Mesenchymal stem cell (in vitro differentiated cells and primary cell): ENCODE measurements at regions not wholly inside any gene's neighbourhood (a gene's known extent, or its start where the extent isn't known, plus 50 kb on each side); places are given as distances from the start of the nearest gene placed in this dataset.

Source experiments
- DNase-seq: peaks from one replicate; pipeline ENCODE4 v3.0.0-alpha.2; 2013
- H2AFZ ChIP-seq: one replicate; pipeline ENCODE4 v1.6.1; 2013; ENCODE audit warnings: low read depth, mild to moderate bottlenecking, control low read depth, inconsistent platforms, low read length, moderate library complexity
- H2AK5ac ChIP-seq: 2 replicates; pipeline ENCODE4 v1.6.1; 2013; ENCODE audit warnings: low read length, moderate library complexity, mild to moderate bottlenecking, inconsistent platforms; ENCODE audit not compliant: severe bottlenecking
- H2BK120ac ChIP-seq: one replicate; pipeline ENCODE4 v1.6.1; 2013; ENCODE audit warnings: low read depth, mild to moderate bottlenecking, inconsistent platforms, low read length, moderate library complexity
- H2BK12ac ChIP-seq, 2 experiments: one replicate each; pipeline ENCODE4 v1.6.1; 2013; ENCODE audit warnings: inconsistent platforms in 2 of 2, low read length in 2 of 2, mild to moderate bottlenecking in 2 of 2, moderate library complexity in 2 of 2, control low read depth in 1 of 2
- H2BK15ac ChIP-seq: one replicate; pipeline ENCODE4 v1.6.1; 2013; ENCODE audit warnings: mild to moderate bottlenecking, low read depth, inconsistent platforms; ENCODE audit not compliant: poor library complexity, severe bottlenecking
- H2BK5ac ChIP-seq: 2 replicates; pipeline ENCODE4 v1.6.1; 2013; ENCODE audit warnings: low read depth, mild to moderate bottlenecking, low read length, control low read depth, inconsistent platforms; ENCODE audit not compliant: poor library complexity, severe bottlenecking
- H3K14ac ChIP-seq, 2 experiments: one replicate each; pipeline ENCODE4 v1.6.1; 2013; ENCODE audit warnings: inconsistent platforms in 2 of 2, low read length in 2 of 2, control low read depth in 1 of 2, mild to moderate bottlenecking in 1 of 2, moderate library complexity in 1 of 2
- H3K18ac ChIP-seq, 2 experiments: one replicate each; pipeline ENCODE4 v1.6.1; 2013; ENCODE audit warnings: inconsistent platforms in 2 of 2, low read length in 2 of 2, control low read depth in 1 of 2, low read depth in 1 of 2, mild to moderate bottlenecking in 1 of 2
- H3K23ac ChIP-seq, 2 experiments: one replicate each; pipeline ENCODE4 v1.6.1; 2013; ENCODE audit warnings: inconsistent platforms in 2 of 2, low read length in 2 of 2, mild to moderate bottlenecking in 2 of 2, moderate library complexity in 2 of 2, control low read depth in 1 of 2
- H3K27ac ChIP-seq: 2 replicates; pipeline ENCODE4 v1.5.1; 2013; ENCODE audit warnings: mild to moderate bottlenecking, moderate library complexity, low read length, control low read depth, inconsistent platforms; ENCODE audit not compliant: poor library complexity, severe bottlenecking
- H3K27me3 ChIP-seq, 2 experiments: 2 replicates each; pipeline versions ENCODE4 v1.6.1 to v1.7.0; 2013; ENCODE audit warnings: low read length in 2 of 2, mild to moderate bottlenecking in 2 of 2, moderate library complexity in 2 of 2, control low read depth in 1 of 2, inconsistent platforms in 1 of 2; ENCODE audit not compliant: control insufficient read depth in 1 of 2, insufficient read depth in 1 of 2
- H3K36me3 ChIP-seq, 2 experiments: 2 replicates each; pipeline versions ENCODE4 v1.6.1 to v1.7.0; 2013; ENCODE audit warnings: low read length in 2 of 2, control low read depth in 1 of 2, inconsistent platforms in 1 of 2, low read depth in 1 of 2, mild to moderate bottlenecking in 1 of 2; ENCODE audit not compliant: insufficient read depth in 2 of 2, control insufficient read depth in 1 of 2
- H3K4ac ChIP-seq, 2 experiments: one replicate each; pipeline ENCODE4 v1.6.1; 2013; ENCODE audit warnings: inconsistent platforms in 2 of 2, low read length in 2 of 2, mild to moderate bottlenecking in 2 of 2, moderate library complexity in 2 of 2, control low read depth in 1 of 2, low read depth in 1 of 2
- H3K4me1 ChIP-seq: 2 replicates; pipeline ENCODE4 v1.6.1; 2013; ENCODE audit warnings: low read depth, low read length, control low read depth; ENCODE audit not compliant: control insufficient read depth, insufficient read depth
- H3K4me2 ChIP-seq: 2 replicates; pipeline ENCODE4 v1.6.1; 2013; ENCODE audit warnings: low read length, mild to moderate bottlenecking, inconsistent platforms; ENCODE audit not compliant: poor library complexity, severe bottlenecking
- H3K4me3 ChIP-seq, 2 experiments: 2 replicates each; pipeline versions ENCODE4 v1.5.1 to v1.7.0; 2013; ENCODE audit warnings: low read length in 2 of 2, mild to moderate bottlenecking in 2 of 2, control low read depth in 1 of 2, low read depth in 1 of 2; ENCODE audit not compliant: insufficient read depth in 1 of 2
- H3K79me1 ChIP-seq: replicated peaks from 2 replicates; pipeline ENCODE4 v1.6.1; 2013; ENCODE audit warnings: mild to moderate bottlenecking, control low read depth, low read length, inconsistent platforms; ENCODE audit not compliant: poor library complexity, severe bottlenecking
- H3K9ac ChIP-seq: 2 replicates; pipeline ENCODE4 v1.7.0; 2013; ENCODE audit warnings: mild to moderate bottlenecking, low read length, moderate library complexity
- H3K9me3 ChIP-seq: 2 replicates; pipeline ENCODE4 v1.7.0; 2013; ENCODE audit warnings: mild to moderate bottlenecking, low read length; ENCODE audit not compliant: control insufficient read depth
- H4K8ac ChIP-seq: one replicate; pipeline ENCODE4 v1.6.1; 2013; ENCODE audit warnings: inconsistent platforms, mild to moderate bottlenecking, low read length, moderate library complexity
- H4K91ac ChIP-seq: one replicate; pipeline ENCODE4 v1.6.1; 2013; ENCODE audit warnings: mild to moderate bottlenecking, low read length, inconsistent platforms
- WGBS: methylation state at CpG from one replicate; pipeline ENCODE4 v1.1.7; 2013; ENCODE audit warnings: mixed read lengths; 5-methylcytosine and 5-hydroxymethylcytosine counted together

DNA sequence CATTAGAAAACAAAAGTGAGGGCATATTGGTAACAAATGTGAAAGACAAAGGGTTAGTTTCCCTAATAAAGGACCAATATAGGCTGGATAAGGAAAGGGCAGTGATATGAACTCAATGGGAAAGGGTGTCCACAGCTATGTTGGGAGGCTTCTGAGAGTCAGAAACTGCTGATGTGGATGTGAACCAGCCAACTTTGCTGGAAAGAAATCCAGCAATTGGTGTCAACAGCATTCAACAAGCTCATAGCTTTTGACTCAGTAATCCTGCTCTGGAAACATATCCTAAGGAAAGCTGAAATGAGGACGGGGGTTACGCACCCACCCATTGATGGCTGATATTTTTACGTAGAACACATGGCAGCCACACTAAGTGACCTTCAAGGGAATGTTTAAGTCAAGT lies 63.7 kb downstream of the ARL4C start:
- no peaks in the 10 kb centered on the region for H3K4me1 ChIP-seq
- no peak overlapping the region for H2BK5ac ChIP-seq
- no peaks in the 10 kb centered on the region for H3K79me1 ChIP-seq
- H3K14ac ChIP-seq = no peak overlapping the region
- no peak overlapping the region for H3K23ac ChIP-seq
- H3K18ac ChIP-seq = no peak overlapping the region
- no peak overlapping the region for H3K4me2 ChIP-seq
- no peak overlapping the region for H4K8ac ChIP-seq
- H3K36me3 ChIP-seq = no peaks in the 10 kb centered on the region
- H3K27me3 ChIP-seq = peaks cover 0 to 3% of the 10 kb centered on the region in 2 experiments
- H2BK15ac ChIP-seq = no peak overlapping the region
- 94% methylated on average over 2 of the region's 3 CpGs for WGBS
- H2BK120ac ChIP-seq = no peak overlapping the region
- H4K91ac ChIP-seq = no peak overlapping the region
- no peak overlapping the region for H3K4me3 ChIP-seq
- no peak overlapping the region for H2BK12ac ChIP-seq
- no peak overlapping the region for H2AFZ ChIP-seq
- no peak overlapping the region for H3K9ac ChIP-seq
- H2AK5ac ChIP-seq = peak overlapping the region; percentile 45
- no peaks in the 10 kb centered on the region for H3K9me3 ChIP-seq
- no peak overlapping the region for H3K4ac ChIP-seq
- no peak for DNase-seq
- no peak overlapping the region for H3K27ac ChIP-seq

DNA sequence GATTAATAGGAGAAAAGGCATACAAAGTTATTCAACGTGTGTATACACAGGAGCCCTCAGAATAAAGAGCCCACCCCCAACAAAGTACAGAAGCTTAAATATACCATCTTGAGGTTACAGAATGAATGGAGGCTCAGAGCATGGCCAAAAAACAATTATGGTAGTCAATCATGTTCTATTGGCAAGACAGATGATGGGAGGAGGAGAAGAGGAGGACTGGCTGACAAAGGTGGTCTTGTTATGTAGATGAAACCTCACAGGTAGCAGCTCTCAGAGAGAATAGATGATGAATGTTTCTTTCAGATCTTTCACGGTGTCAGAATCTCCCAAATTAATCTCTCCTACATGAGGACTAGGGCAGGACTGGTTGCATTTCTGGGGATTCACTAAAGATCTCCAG lies 66.0 kb downstream of the ARL4C start:
- Histone ChIP-seq H3K27ac (no peak overlapping the region), H2BK120ac (no peak overlapping the region), H2BK5ac (no peak overlapping the region), H3K4me1 (peaks cover 6% of the 10 kb centered on the region), H3K14ac (no peak overlapping the region), H3K4me2 (no peak overlapping the region), H2AK5ac (peak overlapping the region; percentile 39), H3K36me3 (no peaks in the 10 kb centered on the region), H4K8ac (no peak overlapping the region), H3K9ac (no peak overlapping the region), H3K79me1 (no peaks in the 10 kb centered on the region), H3K23ac (no peak overlapping the region), H2AFZ (no peak overlapping the region), H3K4me3 (no peak overlapping the region), H3K27me3 (no peaks in the 10 kb centered on the region), H3K18ac (no peak overlapping the region), H3K4ac (no peak overlapping the region), H3K9me3 (no peaks in the 10 kb centered on the region), H4K91ac (no peak overlapping the region), H2BK15ac (no peak overlapping the region), H2BK12ac (no peak overlapping the region)
- DNase-seq = no peak
- WGBS = 20% methylated on average over 1 of the region's 2 CpGs

DNA sequence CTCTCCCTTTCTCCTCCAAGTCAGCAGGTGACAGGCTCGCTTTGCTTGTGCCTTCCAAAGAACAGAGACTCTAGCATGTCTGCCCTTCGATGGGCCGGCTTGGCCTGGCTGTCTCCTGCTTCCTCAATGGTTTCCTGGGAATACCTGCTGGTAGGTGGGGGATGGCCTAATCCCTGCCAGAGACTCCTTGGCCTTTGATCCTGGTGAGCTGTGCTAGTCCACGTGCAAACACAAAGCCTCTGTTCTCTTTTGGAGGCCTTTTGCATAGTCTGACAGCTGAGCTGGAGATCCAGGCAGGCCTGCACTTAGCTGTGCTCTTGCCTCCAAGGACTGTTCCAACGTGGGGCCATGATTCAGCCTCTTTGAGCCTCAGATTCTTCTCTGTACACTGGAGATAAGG lies 67.6 kb downstream of the ARL4C start:
- Histone ChIP-seq H3K4me1 (peaks cover 8% of the 10 kb centered on the region), H2AK5ac (peak overlapping the region; percentile 91), H3K9ac (no peak overlapping the region), H2BK15ac (no peak overlapping the region), H2BK12ac (peak overlapping the region in 1 of 2 experiments; percentile 45), H2BK5ac (no peak overlapping the region), H3K4ac (peak overlapping the region in 1 of 2 experiments; percentile 79), H4K8ac (peak overlapping the region; percentile 76), H3K27ac (no peak overlapping the region), H4K91ac (peak overlapping the region; percentile 43), H2BK120ac (no peak overlapping the region), H3K27me3 (no peaks in the 10 kb centered on the region), H3K9me3 (no peaks in the 10 kb centered on the region), H3K36me3 (no peaks in the 10 kb centered on the region), H2AFZ (no peak overlapping the region), H3K23ac (no peak overlapping the region), H3K14ac (no peak overlapping the region), H3K79me1 (no peaks in the 10 kb centered on the region), H3K4me2 (no peak overlapping the region), H3K18ac (peak overlapping the region in 1 of 2 experiments; percentile 12), H3K4me3 (no peak overlapping the region)
- DNase-seq = no peak
- 69% methylated on average over 5 of the region's 5 CpGs for WGBS

DNA sequence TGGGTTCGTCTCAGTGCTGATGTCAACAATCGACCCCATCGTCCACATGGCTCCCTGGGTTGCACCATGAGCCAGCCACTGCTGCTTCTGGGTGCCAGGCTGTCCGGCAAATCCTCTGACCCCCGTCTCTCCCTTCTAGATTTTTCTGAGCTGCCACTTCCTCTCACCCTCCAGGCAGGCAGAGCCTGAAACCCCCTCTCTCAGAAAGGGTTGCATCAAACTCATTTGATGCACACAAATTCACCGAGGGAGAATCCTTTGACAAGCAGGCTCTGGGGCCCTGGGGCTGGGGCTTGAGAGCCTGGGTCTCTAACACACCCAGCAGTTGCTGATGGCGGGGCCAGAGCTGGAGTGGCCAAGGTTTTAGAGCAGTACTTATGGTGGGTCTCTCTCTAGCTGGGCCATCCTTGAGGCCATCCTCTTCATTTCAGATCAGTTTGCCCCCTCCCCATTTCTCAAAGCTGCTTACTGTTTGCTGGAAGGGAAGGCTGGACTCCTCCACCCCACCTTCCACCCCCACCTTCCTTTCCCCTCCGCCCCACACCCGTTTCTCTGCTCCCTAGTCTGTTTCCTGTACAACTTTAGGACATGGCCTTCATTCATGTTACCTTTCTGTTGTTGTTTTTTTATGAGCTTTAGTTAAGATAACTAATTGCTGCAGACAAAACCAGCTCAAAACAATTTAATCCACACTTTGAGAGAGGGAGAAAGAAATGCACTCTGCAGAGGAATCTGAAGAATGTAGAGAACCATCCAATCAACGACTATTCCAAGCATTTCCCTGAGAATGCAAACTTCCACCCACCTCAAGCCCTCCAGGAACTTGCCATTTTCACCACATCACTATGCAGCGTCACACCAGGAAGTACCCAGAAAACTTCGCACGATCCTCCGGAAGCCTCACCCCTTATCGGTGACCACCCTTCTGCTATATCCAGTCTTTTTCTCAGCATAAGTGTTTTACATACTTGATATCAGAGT lies 69.5 kb downstream of the ARL4C start:
- peak; percentile 66 for DNase-seq
- H3K4me2 ChIP-seq = peak overlapping the region; percentile 23
- H4K8ac ChIP-seq = peak overlapping the region; percentile 82
- H3K9ac ChIP-seq = no peak overlapping the region
- H3K79me1 ChIP-seq = no peaks in the 10 kb centered on the region
- H3K18ac ChIP-seq = peak overlapping the region in 1 of 2 experiments; percentile 80
- peak overlapping the region; percentile 90 for H2BK120ac ChIP-seq
- no peaks in the 10 kb centered on the region for H3K9me3 ChIP-seq
- peak overlapping the region; percentile 97 for H2AK5ac ChIP-seq
- H3K4me1 ChIP-seq = peaks cover 13% of the 10 kb centered on the region
- peak overlapping the region; percentile 70 for H4K91ac ChIP-seq
- H3K36me3 ChIP-seq = no peaks in the 10 kb centered on the region
- no peaks in the 10 kb centered on the region for H3K27me3 ChIP-seq
- no peak overlapping the region for H3K4me3 ChIP-seq
- peak overlapping the region; percentile 48 to 86 for H2BK12ac ChIP-seq
- peak overlapping the region in 1 of 2 experiments; percentile 20 for H3K4ac ChIP-seq
- peak overlapping the region; percentile 60 for H2BK5ac ChIP-seq
- 65% methylated on average over 9 of the region's 15 CpGs for WGBS
- no peak overlapping the region for H2BK15ac ChIP-seq
- H3K27ac ChIP-seq = peak overlapping the region; percentile 71
- H2AFZ ChIP-seq = no peak overlapping the region
- H3K23ac ChIP-seq = no peak overlapping the region
- H3K14ac ChIP-seq = no peak overlapping the region
